SK-N-SH (cell line): ENCODE measurements at regions not wholly inside any gene's neighbourhood (a gene's known extent, or its start where the extent isn't known, plus 50 kb on each side); places are given as distances from the start of the nearest gene placed in this dataset.

ENCODE experiments used
- CTCF ChIA-PET: fragments of 300-600, 350-600 bp; formaldehyde crosslinking; extraction: SDS; loops from one replicate; lab custom pipeline; 2021; lab: Yijun Ruan, JAX
- POLR2A ChIA-PET: fragments of 350-600 bp; sonication (Branson Sonifier 250); formaldehyde crosslinking; extraction: SDS; loops from one replicate; lab custom pipeline; 2020; ENCODE audit warnings: antibody characterized with exemption, inconsistent platforms; lab: Yijun Ruan, JAX
- DNase-seq: peaks from one replicate; pipeline ENCODE4 v3.0.0; 2012
- H2AFZ ChIP-seq: fragments of 200-600 bp; sonication (generic); 2 replicates; pipeline ENCODE4 v1.8.1; 2016; ENCODE audit warnings: antibody characterized with exemption, mild to moderate bottlenecking, low read depth
- H3F3A ChIP-seq: fragments of 200-600 bp; sonication (generic); replicated peaks from 2 replicates; pipeline ENCODE3; 2016; ENCODE audit warnings: antibody characterized with exemption, mild to moderate bottlenecking; ENCODE audit not compliant: insufficient read depth
- H3K27ac ChIP-seq, 2 experiments: fragments of 200-500 bp in 1 of 2; fragments of 200-600 bp in 1 of 2; sonication (Bioruptor generic) in 1 of 2; sonication (generic), shearing (Covaris generic) in 1 of 2; 2 replicates each; pipeline versions ENCODE4 v1.5.1 to v1.6.1; 2014 to 2016; ENCODE audit warnings: low read depth in 2 of 2, inconsistent platforms in 1 of 2, low read length in 1 of 2, mild to moderate bottlenecking in 1 of 2, mixed read lengths in 1 of 2
- H3K27me3 ChIP-seq: fragments of 200-600 bp; sonication (generic), shearing (Covaris generic); 2 replicates; pipeline ENCODE4 v1.6.1; 2016; ENCODE audit warnings: mixed run types; ENCODE audit not compliant: insufficient read depth
- H3K36me3 ChIP-seq, 2 experiments: fragments of 200-500 bp in 1 of 2; fragments of 200-600 bp in 1 of 2; sonication (Bioruptor generic) in 1 of 2; sonication (generic) in 1 of 2; replicated peaks in 1 of 2; 2 replicates each; pipeline versions ENCODE3 to v1.5.1; 2014 to 2016; ENCODE audit warnings: low read length in 1 of 2, mild to moderate bottlenecking in 1 of 2; ENCODE audit not compliant: insufficient read depth in 2 of 2, control insufficient read depth in 1 of 2
- H3K4me1 ChIP-seq, 2 experiments: fragments of 200-500 bp in 1 of 2; fragments of 200-600 bp in 1 of 2; sonication (Bioruptor generic) in 1 of 2; sonication (generic), shearing (Covaris generic) in 1 of 2; 2 replicates each; pipeline versions ENCODE4 v1.5.1 to v1.6.1; 2014 to 2016; ENCODE audit warnings: low read depth in 1 of 2, low read length in 1 of 2, mixed run types in 1 of 2; ENCODE audit not compliant: insufficient read depth in 2 of 2, control insufficient read depth in 1 of 2
- H3K4me2 ChIP-seq: fragments of 200-600 bp; sonication (generic), shearing (Covaris generic); 2 replicates; pipeline ENCODE4 v1.6.1; 2017; ENCODE audit warnings: mixed run types
- H3K4me3 ChIP-seq, 2 experiments: fragments of 200-500 bp in 1 of 2; fragments of 200-600 bp in 1 of 2; sonication (Bioruptor generic) in 1 of 2; sonication (generic), shearing (Covaris generic) in 1 of 2; 2 replicates each; pipeline versions ENCODE4 v1.5.1 to v1.8.1; 2014 to 2016; ENCODE audit warnings: low read depth in 2 of 2, inconsistent platforms in 1 of 2, low read length in 1 of 2, mild to moderate bottlenecking in 1 of 2, mixed read lengths in 1 of 2, moderate library complexity in 1 of 2
- H3K79me2 ChIP-seq: fragments of 200-600 bp; sonication (generic); 2 replicates; pipeline ENCODE4 v1.8.1; 2017; ENCODE audit warnings: mild to moderate bottlenecking; ENCODE audit not compliant: insufficient read depth
- H3K9ac ChIP-seq: fragments of 200-600 bp; sonication (generic); 2 replicates; pipeline ENCODE4 v1.6.1; 2017; ENCODE audit warnings: mixed run types
- H3K9me2 ChIP-seq: fragments of 200-600 bp; sonication (generic); 2 replicates; pipeline ENCODE4 v1.6.1; 2017; ENCODE audit warnings: mixed run types
- H3K9me3 ChIP-seq: fragments of 200-600 bp; sonication (generic); 2 replicates; pipeline ENCODE4 v1.6.1; 2017; ENCODE audit warnings: mixed run types, mild to moderate bottlenecking, moderate library complexity
- H4K20me1 ChIP-seq: fragments of 200-600 bp; sonication (generic); 2 replicates; pipeline ENCODE4 v1.6.1; 2017; ENCODE audit warnings: mild to moderate bottlenecking, mixed run types; ENCODE audit not compliant: insufficient read depth
- ELF1 ChIP-seq: IDR thresholded peaks from 2 replicates; pipeline ENCODE4 v1.4.0; 2012
- FOSL2 ChIP-seq: IDR thresholded peaks from 2 replicates; pipeline ENCODE4 v1.4.0; 2012; ENCODE audit warnings: low read depth, mild to moderate bottlenecking, moderate library complexity, borderline replicate concordance
- MXI1 ChIP-seq: IDR thresholded peaks from 2 replicates; pipeline ENCODE4 v1.6.1; 2012; ENCODE audit warnings: mild to moderate bottlenecking, low read depth, low read length, improper control_type of control experiment
- NFIC ChIP-seq: IDR thresholded peaks from 2 replicates; pipeline ENCODE4 v1.4.0; 2012; ENCODE audit warnings: borderline replicate concordance
- NRF1 ChIP-seq: IDR thresholded peaks from 2 replicates; pipeline ENCODE4 v1.6.1; 2012; ENCODE audit warnings: low read depth, mild to moderate bottlenecking, low read length
- RCOR1 ChIP-seq: fragments of 150-350 bp; IDR thresholded peaks from 2 replicates; pipeline ENCODE4 v1.6.1; 2017; ENCODE audit warnings: antibody characterized with exemption, low read length
- RFX5 ChIP-seq: IDR thresholded peaks from 2 replicates; pipeline ENCODE4 v1.6.1; 2012; ENCODE audit warnings: mild to moderate bottlenecking, improper control_type of control experiment, low read length
- RXRA ChIP-seq: IDR thresholded peaks from 2 replicates; pipeline ENCODE4 v1.4.0; 2012; ENCODE audit warnings: low read depth, mild to moderate bottlenecking, borderline replicate concordance
- SIN3A ChIP-seq: IDR thresholded peaks from 2 replicates; pipeline ENCODE4 v1.6.1; 2012; ENCODE audit warnings: low read depth, mild to moderate bottlenecking, low read length, moderate library complexity, borderline replicate concordance
- TAF1 ChIP-seq: IDR thresholded peaks from 2 replicates; pipeline ENCODE4 v1.6.1; 2012; ENCODE audit warnings: low read depth, mild to moderate bottlenecking, low read length, moderate library complexity, borderline replicate concordance
- TCF12 ChIP-seq: IDR thresholded peaks from 2 replicates; pipeline ENCODE4 v1.4.0; 2012
- WGBS: methylation state at CpG from one replicate; pipeline ENCODE4 v1.1.6; 2017; ENCODE audit warnings: low lambda C conversion rate; 5-methylcytosine and 5-hydroxymethylcytosine counted together

GRCh38 chr2:121072784-121073183, 212.2 kb downstream of the TFCP2L1 start:
- peaks cover 11% of the 10 kb centered on the region for H3F3A ChIP-seq
- no peak overlapping the region for H3K27ac ChIP-seq
- peaks cover 0 to 19% of the 10 kb centered on the region in 2 experiments; a peak in 1 of 4 replicates for H3K4me1 ChIP-seq
- H3K9me2 ChIP-seq: no peaks in the 10 kb centered on the region
- no peaks in the 10 kb centered on the region for H3K9me3 ChIP-seq
- 92% methylated on average over 10 of the region's 13 CpGs for WGBS
- no peaks in the 10 kb centered on the region for H3K36me3 ChIP-seq
- peaks cover 5% of the 10 kb centered on the region; the same call in 1 of the 2 replicates for H3K27me3 ChIP-seq
- H2AFZ ChIP-seq: no peak overlapping the region
- no peaks in the 10 kb centered on the region for H3K79me2 ChIP-seq
- ChIA-PET CTCF (interaction anchor here (0.6 to 6.1 kb wide), 9 partner anchors 11 to 383 kb away, joined by 3 to 132 read pairs (median 9); no protein-coding TSS in a partner anchor), POLR2A (no interaction called here)
- H3K4me3 ChIP-seq: no peak overlapping the region
- H3K4me2 ChIP-seq: no peak overlapping the region
- no peak for DNase-seq
- H3K9ac ChIP-seq: no peak overlapping the region
- TF ChIP-seq RFX5: no peak
- TF ChIP-seq NRF1: no peak
- TF ChIP-seq FOSL2: no peak
- no peak for TF ChIP-seq RXRA
- H4K20me1 ChIP-seq: no peaks in the 10 kb centered on the region

DNA sequence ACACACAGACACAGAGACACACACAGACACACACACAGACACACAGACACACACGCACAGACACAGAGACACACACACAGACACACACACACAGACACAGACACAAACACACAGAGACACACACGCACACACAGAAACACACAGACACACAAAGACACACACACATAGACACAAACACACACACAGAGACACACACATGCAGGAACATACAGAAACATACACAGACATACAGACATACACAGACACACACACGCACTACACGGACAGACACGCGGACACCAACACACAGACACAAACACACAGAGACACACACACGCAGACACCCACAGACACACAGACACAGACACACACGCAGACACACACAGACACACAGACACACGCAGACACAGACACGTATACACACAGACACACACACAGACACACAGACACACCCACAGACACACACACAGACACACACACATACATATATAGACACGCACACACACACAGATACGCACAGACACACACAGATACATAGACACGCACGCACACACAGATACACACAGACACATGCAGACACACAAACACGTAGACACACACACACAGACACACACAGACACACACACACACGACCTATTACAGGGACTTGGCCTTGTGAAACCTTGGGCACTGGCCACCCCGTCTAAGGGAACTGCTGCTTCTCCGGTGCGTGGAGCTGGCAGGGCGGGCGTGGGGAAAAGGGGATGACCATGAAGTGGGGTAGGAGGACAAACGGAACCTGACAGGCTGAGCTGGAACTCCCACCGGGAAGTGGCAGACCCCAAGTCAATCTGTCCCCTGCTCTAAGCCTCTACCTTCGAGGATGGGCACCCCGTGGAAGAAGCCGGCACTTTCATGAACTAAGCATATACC, 211.4 kb downstream of the TFCP2L1 start:
- H4K20me1 ChIP-seq: no peaks in the 10 kb centered on the region
- no peak overlapping the region for H3K27ac ChIP-seq
- POLR2A ChIA-PET: no interaction called here
- H2AFZ ChIP-seq: no peak overlapping the region
- no peak overlapping the region for H3K4me3 ChIP-seq
- CTCF ChIA-PET: interaction anchor here (1.2 to 11.5 kb wide), 6 partner anchors 13 to 391 kb away, joined by 3 to 408 read pairs (median 20); no protein-coding TSS in a partner anchor
- no peaks in the 10 kb centered on the region for H3K79me2 ChIP-seq
- 96% methylated on average over 25 of the region's 26 CpGs for WGBS
- H3K4me2 ChIP-seq: no peak overlapping the region
- TF ChIP-seq NFIC (no peak), SIN3A (no peak), MXI1 (no peak), RCOR1 (no peak), TAF1 (no peak), ELF1 (no peak), TCF12 (no peak)
- TF ChIP-seq, all 33 proteins: peak for 0
- no peaks in the 10 kb centered on the region for H3K36me3 ChIP-seq
- peaks cover under 1% of the 10 kb centered on the region; the same call in 1 of the 2 replicates for H3K27me3 ChIP-seq
- no peaks in the 10 kb centered on the region for H3K9me3 ChIP-seq
- H3K4me1 ChIP-seq: peaks cover 0 to 19% of the 10 kb centered on the region in 2 experiments; a peak in 1 of 4 replicates
- H3K9me2 ChIP-seq: no peaks in the 10 kb centered on the region
- peaks cover 11% of the 10 kb centered on the region for H3F3A ChIP-seq
- no peak for DNase-seq
- H3K9ac ChIP-seq: no peak overlapping the region
